Endothelial cell (in vitro differentiated cells): ENCODE measurements at regions not wholly inside any gene's neighbourhood (a gene's known extent, or its start where the extent isn't known, plus 50 kb on each side); places are given as distances from the start of the nearest gene placed in this dataset.

ENCODE experiments used
- DNase-seq: peaks from one replicate; pipeline ENCODE4 v3.0.0; 2021; ENCODE audit warnings: low spot score
- H3K27ac Mint-ChIP-seq: one replicate; pipeline ENCODE4 v1.8.0; 2021; ENCODE audit warnings: mixed read lengths, inconsistent platforms; ENCODE audit not compliant: unreplicated experiment
- H3K27me3 Mint-ChIP-seq: one replicate; pipeline ENCODE4 v1.8.0; 2021; ENCODE audit warnings: mild to moderate bottlenecking, moderate library complexity, mixed read lengths, inconsistent platforms; ENCODE audit not compliant: unreplicated experiment
- H3K36me3 Mint-ChIP-seq: one replicate; pipeline ENCODE4 v1.8.0; 2021; ENCODE audit warnings: mild to moderate bottlenecking, low read depth, mixed read lengths, inconsistent platforms; ENCODE audit not compliant: unreplicated experiment
- H3K4me1 Mint-ChIP-seq: one replicate; pipeline ENCODE4 v1.8.0; 2021; ENCODE audit warnings: mild to moderate bottlenecking, mixed read lengths, inconsistent platforms; ENCODE audit not compliant: unreplicated experiment
- H3K4me3 Mint-ChIP-seq: one replicate; pipeline ENCODE4 v1.8.0; 2021; ENCODE audit warnings: mild to moderate bottlenecking, mixed read lengths, inconsistent platforms; ENCODE audit not compliant: unreplicated experiment
- H3K9me3 Mint-ChIP-seq: one replicate; pipeline ENCODE4 v1.8.0; 2021; ENCODE audit warnings: mixed read lengths, inconsistent platforms; ENCODE audit not compliant: unreplicated experiment
- CTCF ChIP-seq: fragments of 200-600 bp; sonication (generic); IDR thresholded peaks from one replicate; pipeline ENCODE4 v1.5.0; 2021; ENCODE audit warnings: antibody characterized with exemption; ENCODE audit not compliant: unreplicated experiment

GRCh38 chr14:101357559-101358319 is 203.6 kb upstream of the DIO3 start:
- no peak overlapping the region for H3K27ac Mint-ChIP-seq
- H3K36me3 Mint-ChIP-seq = peaks cover 9% of the 10 kb centered on the region
- no peak for DNase-seq
- no peaks in the 10 kb centered on the region for H3K4me1 Mint-ChIP-seq
- H3K4me3 Mint-ChIP-seq = no peak overlapping the region
- H3K27me3 Mint-ChIP-seq = peaks cover 12% of the 10 kb centered on the region
- peaks cover 7% of the 10 kb centered on the region for H3K9me3 Mint-ChIP-seq
- no peak for TF ChIP-seq CTCF

- Mint-ChIP-seq H3K27ac (no peak overlapping the region), H3K36me3 (peaks cover 5% of the 10 kb centered on the region), H3K27me3 (peaks cover 13% of the 10 kb centered on the region), H3K9me3 (peaks cover 7% of the 10 kb centered on the region), H3K4me3 (no peak overlapping the region), H3K4me1 (no peaks in the 10 kb centered on the region)
- TF ChIP-seq CTCF = no peak
- DNase-seq = no peak
Measured at GRCh38 chr14:101358320-101359125, 202.8 kb upstream of the DIO3 start.

GRCh38 chr14:101359221-101360053 is 201.9 kb upstream of the DIO3 start:
- Mint-ChIP-seq H3K36me3 (peaks cover 3% of the 10 kb centered on the region), H3K27ac (no peak overlapping the region), H3K27me3 (peaks cover 13% of the 10 kb centered on the region), H3K4me3 (no peak overlapping the region), H3K9me3 (peaks cover 7% of the 10 kb centered on the region), H3K4me1 (no peaks in the 10 kb centered on the region)
- no peak for TF ChIP-seq CTCF
- DNase-seq = no peak

- no peaks in the 10 kb centered on the region for H3K4me1 Mint-ChIP-seq
- peaks cover 7% of the 10 kb centered on the region for H3K9me3 Mint-ChIP-seq
- TF ChIP-seq CTCF = no peak
Measured at GRCh38 chr14:101360054-101360911, 201.0 kb upstream of the DIO3 start.

More at GRCh38 chr14:101360054-101360911, 201.0 kb upstream of the DIO3 start:
- DNase-seq = no peak
- Mint-ChIP-seq H3K27me3 (peaks cover 13% of the 10 kb centered on the region), H3K4me3 (no peak overlapping the region), H3K27ac (no peak overlapping the region), H3K36me3 (peaks cover 3% of the 10 kb centered on the region)
